ENCODE measurements at regions not wholly inside any gene's neighbourhood (a gene's known extent, or its start where the extent isn't known, plus 50 kb on each side); places are given as distances from the start of the nearest gene placed in this dataset.

- DNase-seq = no peak
- Histone ChIP-seq H3K36me3 (ENCODE audit: control insufficient read depth, insufficient read depth, low read length) (no peaks in the 10 kb centered on the region), H3K4me3 (ENCODE audit: low read length) (no peak overlapping the region), H3K27ac (ENCODE audit: low read length) (no peak overlapping the region), H3K27me3 (ENCODE audit: control insufficient read depth, insufficient read depth, low read length) (no peaks in the 10 kb centered on the region), H3K9me3 (ENCODE audit: control insufficient read depth, low read depth, low read length) (no peaks in the 10 kb centered on the region), H3K4me1 (ENCODE audit: control insufficient read depth, insufficient read depth, low read length) (no peaks in the 10 kb centered on the region)
- whole genome bisulfite sequencing (ENCODE audit: insufficient coverage, low lambda C conversion rate) = 100% methylated on average over 1 of the region's 1 CpG
Measured at GRCh38 chr18:76133873-76134272, 361.2 kb downstream of the ZNF516 start.

- no peak for DNase-seq
- 100% methylated on average over 1 of the region's 1 CpG for WGBS (ENCODE audit: insufficient coverage, low lambda C conversion rate)
- no peak overlapping the region for H3K4me3 ChIP-seq (ENCODE audit: low read length)
- H3K27ac ChIP-seq (ENCODE audit: low read length) = no peak overlapping the region
- H3K27me3 ChIP-seq (ENCODE audit: control insufficient read depth, insufficient read depth, low read length) = no peaks in the 10 kb centered on the region
- H3K9me3 ChIP-seq (ENCODE audit: control insufficient read depth, low read depth, low read length) = no peaks in the 10 kb centered on the region
- no peaks in the 10 kb centered on the region for H3K4me1 ChIP-seq (ENCODE audit: control insufficient read depth, insufficient read depth, low read length)
- H3K36me3 ChIP-seq (ENCODE audit: control insufficient read depth, insufficient read depth, low read length) = no peaks in the 10 kb centered on the region
Measured at GRCh38 chr18:76131738-76132137, 363.3 kb downstream of the ZNF516 start.

- no peaks in the 10 kb centered on the region for H3K9me3 ChIP-seq (ENCODE audit: control insufficient read depth, low read depth, low read length)
Measured at GRCh38 chr18:76130845-76131244, 364.2 kb downstream of the ZNF516 start.

GRCh38 chr18:76126327-76126726, 368.7 kb downstream of the ZNF516 start:
- no peak for DNase-seq
- Histone ChIP-seq H3K4me3 (ENCODE audit: low read length) (no peak overlapping the region), H3K27me3 (ENCODE audit: control insufficient read depth, insufficient read depth, low read length) (no peaks in the 10 kb centered on the region), H3K36me3 (ENCODE audit: control insufficient read depth, insufficient read depth, low read length) (no peaks in the 10 kb centered on the region), H3K4me1 (ENCODE audit: control insufficient read depth, insufficient read depth, low read length) (no peaks in the 10 kb centered on the region), H3K9me3 (ENCODE audit: control insufficient read depth, low read depth, low read length) (no peaks in the 10 kb centered on the region), H3K27ac (ENCODE audit: low read length) (no peak overlapping the region)
- WGBS (ENCODE audit: insufficient coverage, low lambda C conversion rate) = no CpG with 5 or more reads among the region's 6 CpGs

More at GRCh38 chr18:76130845-76131244, 364.2 kb downstream of the ZNF516 start:
- no peak overlapping the region for H3K27ac ChIP-seq (ENCODE audit: low read length)
- DNase-seq = no peak
- H3K4me1 ChIP-seq (ENCODE audit: control insufficient read depth, insufficient read depth, low read length) = no peaks in the 10 kb centered on the region
- WGBS (ENCODE audit: insufficient coverage, low lambda C conversion rate) = 100% methylated on average over 4 of the region's 13 CpGs
- H3K36me3 ChIP-seq (ENCODE audit: control insufficient read depth, insufficient read depth, low read length) = no peaks in the 10 kb centered on the region
- no peak overlapping the region for H3K4me3 ChIP-seq (ENCODE audit: low read length)
- H3K27me3 ChIP-seq (ENCODE audit: control insufficient read depth, insufficient read depth, low read length) = no peaks in the 10 kb centered on the region

GRCh38 chr18:76121011-76121410, 374.0 kb downstream of the ZNF516 start:
- no peaks in the 10 kb centered on the region for H3K9me3 ChIP-seq (ENCODE audit: control insufficient read depth, low read depth, low read length)
- H3K27ac ChIP-seq (ENCODE audit: low read length) = no peak overlapping the region
- H3K27me3 ChIP-seq (ENCODE audit: control insufficient read depth, insufficient read depth, low read length) = no peaks in the 10 kb centered on the region
- no peak overlapping the region for H3K4me3 ChIP-seq (ENCODE audit: low read length)
- H3K4me1 ChIP-seq (ENCODE audit: control insufficient read depth, insufficient read depth, low read length) = no peaks in the 10 kb centered on the region
- no peaks in the 10 kb centered on the region for H3K36me3 ChIP-seq (ENCODE audit: control insufficient read depth, insufficient read depth, low read length)
- no peak for DNase-seq
- WGBS (ENCODE audit: insufficient coverage, low lambda C conversion rate) = no CpG with 5 or more reads among the region's 5 CpGs

GRCh38 chr18:76115580-76115979, 379.5 kb downstream of the ZNF516 start:
- Histone ChIP-seq H3K27ac (ENCODE audit: low read length) (no peak overlapping the region), H3K27me3 (ENCODE audit: control insufficient read depth, insufficient read depth, low read length) (no peaks in the 10 kb centered on the region), H3K9me3 (ENCODE audit: control insufficient read depth, low read depth, low read length) (no peaks in the 10 kb centered on the region), H3K36me3 (ENCODE audit: control insufficient read depth, insufficient read depth, low read length) (no peaks in the 10 kb centered on the region), H3K4me3 (ENCODE audit: low read length) (no peak overlapping the region), H3K4me1 (ENCODE audit: control insufficient read depth, insufficient read depth, low read length) (no peaks in the 10 kb centered on the region)
- no CpG with 5 or more reads among the region's 14 CpGs for WGBS (ENCODE audit: insufficient coverage, low lambda C conversion rate)
- no peak for DNase-seq

- H3K36me3 ChIP-seq (ENCODE audit: control insufficient read depth, insufficient read depth, low read length) = no peaks in the 10 kb centered on the region
- H3K27me3 ChIP-seq (ENCODE audit: control insufficient read depth, insufficient read depth, low read length) = no peaks in the 10 kb centered on the region
- no peaks in the 10 kb centered on the region for H3K4me1 ChIP-seq (ENCODE audit: control insufficient read depth, insufficient read depth, low read length)
- H3K9me3 ChIP-seq (ENCODE audit: control insufficient read depth, low read depth, low read length) = no peaks in the 10 kb centered on the region
- no CpG with 5 or more reads among the region's 10 CpGs for WGBS (ENCODE audit: insufficient coverage, low lambda C conversion rate)
- H3K27ac ChIP-seq (ENCODE audit: low read length) = no peak overlapping the region
- H3K4me3 ChIP-seq (ENCODE audit: low read length) = no peak overlapping the region
- no peak for DNase-seq
Measured at GRCh38 chr18:76113101-76113500, 381.9 kb downstream of the ZNF516 start.

- Histone ChIP-seq H3K27me3 (ENCODE audit: control insufficient read depth, insufficient read depth, low read length) (no peaks in the 10 kb centered on the region), H3K36me3 (ENCODE audit: control insufficient read depth, insufficient read depth, low read length) (no peaks in the 10 kb centered on the region), H3K4me3 (ENCODE audit: low read length) (no peak overlapping the region), H3K27ac (ENCODE audit: low read length) (no peak overlapping the region), H3K4me1 (ENCODE audit: control insufficient read depth, insufficient read depth, low read length) (no peaks in the 10 kb centered on the region), H3K9me3 (ENCODE audit: control insufficient read depth, low read depth, low read length) (peaks cover 4% of the 10 kb centered on the region)
- WGBS (ENCODE audit: insufficient coverage, low lambda C conversion rate) = 60% methylated on average over 2 of the region's 5 CpGs
- no peak for DNase-seq
Measured at GRCh38 chr18:76102626-76103025, 392.4 kb downstream of the ZNF516 start.

GRCh38 chr18:76102156-76102555, 392.9 kb downstream of the ZNF516 start:
- no peak overlapping the region for H3K27ac ChIP-seq (ENCODE audit: low read length)
- H3K36me3 ChIP-seq (ENCODE audit: control insufficient read depth, insufficient read depth, low read length) = no peaks in the 10 kb centered on the region
- no peak overlapping the region for H3K4me3 ChIP-seq (ENCODE audit: low read length)
- H3K27me3 ChIP-seq (ENCODE audit: control insufficient read depth, insufficient read depth, low read length) = no peaks in the 10 kb centered on the region
- H3K9me3 ChIP-seq (ENCODE audit: control insufficient read depth, low read depth, low read length) = peaks cover 4% of the 10 kb centered on the region
- no peaks in the 10 kb centered on the region for H3K4me1 ChIP-seq (ENCODE audit: control insufficient read depth, insufficient read depth, low read length)
- no peak for DNase-seq
- WGBS (ENCODE audit: insufficient coverage, low lambda C conversion rate) = 60% methylated on average over 1 of the region's 3 CpGs

GRCh38 chr18:76099931-76100457, 395.0 kb downstream of the ZNF516 start:
- H3K27ac ChIP-seq (ENCODE audit: low read length) = no peak overlapping the region
- WGBS (ENCODE audit: insufficient coverage, low lambda C conversion rate) = no CpG with 5 or more reads among the region's 14 CpGs
- H3K27me3 ChIP-seq (ENCODE audit: control insufficient read depth, insufficient read depth, low read length) = no peaks in the 10 kb centered on the region
- no peaks in the 10 kb centered on the region for H3K4me1 ChIP-seq (ENCODE audit: control insufficient read depth, insufficient read depth, low read length)
- DNase-seq = no peak
- peaks cover 4% of the 10 kb centered on the region for H3K9me3 ChIP-seq (ENCODE audit: control insufficient read depth, low read depth, low read length)
- no peak overlapping the region for H3K4me3 ChIP-seq (ENCODE audit: low read length)
- no peaks in the 10 kb centered on the region for H3K36me3 ChIP-seq (ENCODE audit: control insufficient read depth, insufficient read depth, low read length)

GRCh38 chr18:76098674-76099411, 396.2 kb downstream of the ZNF516 start:
- Histone ChIP-seq H3K27me3 (ENCODE audit: control insufficient read depth, insufficient read depth, low read length) (no peaks in the 10 kb centered on the region), H3K36me3 (ENCODE audit: control insufficient read depth, insufficient read depth, low read length) (no peaks in the 10 kb centered on the region), H3K9me3 (ENCODE audit: control insufficient read depth, low read depth, low read length) (peaks cover 2% of the 10 kb centered on the region), H3K4me1 (ENCODE audit: control insufficient read depth, insufficient read depth, low read length) (no peaks in the 10 kb centered on the region), H3K4me3 (ENCODE audit: low read length) (no peak overlapping the region), H3K27ac (ENCODE audit: low read length) (no peak overlapping the region)
- DNase-seq = no peak
- WGBS (ENCODE audit: insufficient coverage, low lambda C conversion rate) = no CpG with 5 or more reads among the region's 10 CpGs
